ENCODE measurements at regions not wholly inside any gene's neighbourhood (a gene's known extent, or its start where the extent isn't known, plus 50 kb on each side); places are given as distances from the start of the nearest gene placed in this dataset.

GRCh38 chr20:7411075-7411474, 529.2 kb downstream of the HAO1 start:
- Histone ChIP-seq H3K27me3 (ENCODE audit: control insufficient read depth, extremely low read depth, insufficient read depth, low read length) (no peaks in the 10 kb centered on the region), H3K36me3 (ENCODE audit: control insufficient read depth in 2 of 2, extremely low read depth in 1 of 2, insufficient read depth in 2 of 2, low read length in 2 of 2) (no peaks in the 10 kb centered on the region), H3K27ac (ENCODE audit: control insufficient read depth, insufficient read depth, low read length) (no peak overlapping the region), H3K4me3 (ENCODE audit: control insufficient read depth in 2 of 3, extremely low read depth in 1 of 3, insufficient read depth in 2 of 3, low read depth in 1 of 3, low read length in 3 of 3) (no peak overlapping the region), H4K20me1 (ENCODE audit: control insufficient read depth, extremely low read depth, insufficient read depth, low read length) (no peaks in the 10 kb centered on the region), H3K9ac (ENCODE audit: control insufficient read depth, extremely low read depth, insufficient read depth, low read length) (no peak overlapping the region), H3K9me1 (ENCODE audit: control insufficient read depth, extremely low read depth, insufficient read depth, low read length) (no peaks in the 10 kb centered on the region), H3K79me2 (ENCODE audit: control insufficient read depth, insufficient read depth, low read length) (no peaks in the 10 kb centered on the region), H3K9me3 (ENCODE audit: control insufficient read depth, low read depth, low read length) (no peaks in the 10 kb centered on the region), H2AFZ (ENCODE audit: control insufficient read depth, low read length) (no peak overlapping the region), H3K4me2 (ENCODE audit: control insufficient read depth, extremely low read depth, insufficient read depth, low read depth, low read length) (no peak overlapping the region), H3K4me1 (ENCODE audit: control insufficient read depth, extremely low read depth, insufficient read depth, low read length) (no peaks in the 10 kb centered on the region)
- FAIRE-seq (no peak), DNase-seq (ENCODE audit: low read depth, low spot score) (no peak)
- TF ChIP-seq EZH2 (IDR thresholded peaks at IDR 0.05; ENCODE audit: low read length) = no peak
- TF ChIP-seq, protein P1, sequence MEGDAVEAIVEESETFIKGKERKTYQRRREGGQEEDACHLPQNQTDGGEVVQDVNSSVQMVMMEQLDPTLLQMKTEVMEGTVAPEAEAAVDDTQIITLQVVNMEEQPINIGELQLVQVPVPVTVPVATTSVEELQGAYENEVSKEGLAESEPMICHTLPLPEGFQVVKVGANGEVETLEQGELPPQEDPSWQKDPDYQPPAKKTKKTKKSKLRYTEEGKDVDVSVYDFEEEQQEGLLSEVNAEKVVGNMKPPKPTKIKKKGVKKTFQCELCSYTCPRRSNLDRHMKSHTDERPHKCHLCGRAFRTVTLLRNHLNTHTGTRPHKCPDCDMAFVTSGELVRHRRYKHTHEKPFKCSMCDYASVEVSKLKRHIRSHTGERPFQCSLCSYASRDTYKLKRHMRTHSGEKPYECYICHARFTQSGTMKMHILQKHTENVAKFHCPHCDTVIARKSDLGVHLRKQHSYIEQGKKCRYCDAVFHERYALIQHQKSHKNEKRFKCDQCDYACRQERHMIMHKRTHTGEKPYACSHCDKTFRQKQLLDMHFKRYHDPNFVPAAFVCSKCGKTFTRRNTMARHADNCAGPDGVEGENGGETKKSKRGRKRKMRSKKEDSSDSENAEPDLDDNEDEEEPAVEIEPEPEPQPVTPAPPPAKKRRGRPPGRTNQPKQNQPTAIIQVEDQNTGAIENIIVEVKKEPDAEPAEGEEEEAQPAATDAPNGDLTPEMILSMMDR (optimal IDR thresholded peaks at IDR 0.05 in 1 of 3, IDR thresholded peaks at IDR 0.05 in 1 of 3, conservative IDR thresholded peaks at IDR 0.05 in 1 of 3; ENCODE audit: extremely low read depth in 1 of 3, insufficient read depth in 2 of 3, low read length in 3 of 3) = no peak
- dilution Hi-C loops (cut with MboI; ENCODE audit: extremely low pct_ligation_motif_present, low sequenced_read_pairs) = no loop called here

GRCh38 chr20:7415427-7415826, 524.8 kb downstream of the HAO1 start:
- no peak overlapping the region for H2AFZ ChIP-seq (ENCODE audit: control insufficient read depth, low read length)
- FAIRE-seq (no peak), DNase-seq (ENCODE audit: low read depth, low spot score) (no peak)
- TF ChIP-seq, protein P1 (optimal IDR thresholded peaks at IDR 0.05 in 1 of 3, IDR thresholded peaks at IDR 0.05 in 1 of 3, conservative IDR thresholded peaks at IDR 0.05 in 1 of 3; ENCODE audit: extremely low read depth in 1 of 3, insufficient read depth in 2 of 3, low read length in 3 of 3) = no peak
- TF ChIP-seq EZH2 (IDR thresholded peaks at IDR 0.05; ENCODE audit: low read length) = no peak
- H3K79me2 ChIP-seq (ENCODE audit: control insufficient read depth, insufficient read depth, low read length) = no peaks in the 10 kb centered on the region
- H3K4me1 ChIP-seq (ENCODE audit: control insufficient read depth, extremely low read depth, insufficient read depth, low read length) = no peaks in the 10 kb centered on the region
- no peak overlapping the region for H3K4me3 ChIP-seq (ENCODE audit: control insufficient read depth in 2 of 3, extremely low read depth in 1 of 3, insufficient read depth in 2 of 3, low read depth in 1 of 3, low read length in 3 of 3)
- no peaks in the 10 kb centered on the region for H3K9me3 ChIP-seq (ENCODE audit: control insufficient read depth, low read depth, low read length)
- no peak overlapping the region for H3K9ac ChIP-seq (ENCODE audit: control insufficient read depth, extremely low read depth, insufficient read depth, low read length)
- H3K4me2 ChIP-seq (ENCODE audit: control insufficient read depth, extremely low read depth, insufficient read depth, low read depth, low read length) = no peak overlapping the region
- no peak overlapping the region for H3K27ac ChIP-seq (ENCODE audit: control insufficient read depth, insufficient read depth, low read length)
- no peaks in the 10 kb centered on the region for H3K9me1 ChIP-seq (ENCODE audit: control insufficient read depth, extremely low read depth, insufficient read depth, low read length)
- no peaks in the 10 kb centered on the region for H3K27me3 ChIP-seq (ENCODE audit: control insufficient read depth, extremely low read depth, insufficient read depth, low read length)
- no peaks in the 10 kb centered on the region for H4K20me1 ChIP-seq (ENCODE audit: control insufficient read depth, extremely low read depth, insufficient read depth, low read length)
- dilution Hi-C loops (cut with MboI; ENCODE audit: extremely low pct_ligation_motif_present, low sequenced_read_pairs) = no loop called here
- no peaks in the 10 kb centered on the region for H3K36me3 ChIP-seq (ENCODE audit: control insufficient read depth in 2 of 2, extremely low read depth in 1 of 2, insufficient read depth in 2 of 2, low read length in 2 of 2)

Data from keratinocyte (primary cell).